Liver (tissue), 3 donors: ENCODE measurements at regions not wholly inside any gene's neighbourhood (a gene's known extent, or its start where the extent isn't known, plus 50 kb on each side); places are given as distances from the start of the nearest gene placed in this dataset.

Source experiments
- CTCF ChIP-seq: fragments of 150-350 bp; IDR thresholded peaks from 2 replicates; pipeline ENCODE4 v1.5.1; 2017; ENCODE audit warnings: improper control_type of control experiment, low read depth, low read length; ENCODE audit not compliant: missing input control
- NR2F2 ChIP-seq: IDR thresholded peaks from 2 replicates; pipeline ENCODE4 v1.6.1; 2016; ENCODE audit warnings: antibody characterized with exemption
- YY1 ChIP-seq: IDR thresholded peaks from 2 replicates; pipeline ENCODE4 v1.6.1; 2016; ENCODE audit warnings: antibody characterized with exemption, mild to moderate bottlenecking
- donor health status: healthy.
- donor health status: healthy.

- TF ChIP-seq CTCF, result no peak
- TF ChIP-seq NR2F2, result no peak
- TF ChIP-seq YY1, result no peak
Observed at GRCh38 chr1:13922466-13923110, 222.6 kb downstream of the PRDM2 start.
